H1 (cell line): ENCODE measurements at regions not wholly inside any gene's neighbourhood (a gene's known extent, or its start where the extent isn't known, plus 50 kb on each side); places are given as distances from the start of the nearest gene placed in this dataset.

Experiments used
- CTCF ChIA-PET: fragments of 300-600 bp; sonication (Branson Sonifier 250); formaldehyde crosslinking; loops from one replicate; lab custom pipeline; 2021; ENCODE audit not compliant: partially characterized antibody; lab: Charles Lee
- POLR2A ChIA-PET: fragments of 300-600 bp; sonication (Branson Sonifier 250); formaldehyde crosslinking; loops from one replicate; lab custom pipeline; 2021; ENCODE audit warnings: inconsistent platforms; ENCODE audit not compliant: partially characterized antibody; lab: Charles Lee
- DNase-seq, 2 experiments: peaks; one replicate each; pipeline versions ENCODE4 v3.0.0 to v3.0.0-alpha.2; 2010 to 2022; ENCODE audit warnings: low spot score in 2 of 2, low read depth in 1 of 2, mixed read lengths in 1 of 2
- FAIRE-seq: peaks from 2 replicates; lab custom pipeline; 2011; peaks lifted over from hg19 to GRCh38; lab: Jason Lieb, UNC
- H2AFZ ChIP-seq: 2 replicates; pipeline ENCODE4 v1.8.1; 2012; ENCODE audit warnings: low read length, inconsistent platforms
- H2AK5ac ChIP-seq: 2 replicates; pipeline ENCODE4 v1.6.1; 2013; ENCODE audit warnings: low read depth, low read length
- H2BK120ac ChIP-seq: replicated peaks from 2 replicates; pipeline ENCODE3; 2013; ENCODE audit warnings: low read depth, low read length, inconsistent platforms
- H2BK12ac ChIP-seq: 2 replicates; pipeline ENCODE4 v1.6.1; 2013; ENCODE audit warnings: low read depth, low read length
- H2BK15ac ChIP-seq: 2 replicates; pipeline ENCODE4 v1.6.1; 2013; ENCODE audit warnings: low read length
- H2BK20ac ChIP-seq: 2 replicates; pipeline ENCODE4 v1.6.1; 2013; ENCODE audit warnings: low read length
- H2BK5ac ChIP-seq: 2 replicates; pipeline ENCODE4 v1.6.1; 2013; ENCODE audit warnings: low read depth, low read length
- H3K14ac ChIP-seq: 2 replicates; pipeline ENCODE4 v1.6.1; 2013; ENCODE audit warnings: inconsistent platforms; ENCODE audit not compliant: insufficient read length
- H3K18ac ChIP-seq: 2 replicates; pipeline ENCODE4 v1.6.1; 2013; ENCODE audit warnings: low read length; ENCODE audit errors: extremely low read depth
- H3K23ac ChIP-seq: 2 replicates; pipeline ENCODE4 v1.6.1; 2013; ENCODE audit warnings: inconsistent platforms; ENCODE audit not compliant: insufficient read length
- H3K23me2 ChIP-seq: 2 replicates; pipeline ENCODE4 v1.6.1; 2013; ENCODE audit warnings: low read depth, low read length
- H3K27ac ChIP-seq: 2 replicates; pipeline ENCODE4 v1.6.1; 2011; ENCODE audit warnings: low read depth, low read length, inconsistent platforms
- H3K27me3 ChIP-seq, 4 experiments: replicated peaks in 1 of 4; 1 replicate in 1 of 4; 2 replicates in 3 of 4; pipeline versions ENCODE4 v1.6.1 to v1.8.1; 2011 to 2013; ENCODE audit warnings: low read length in 3 of 4, mild to moderate bottlenecking in 3 of 4, inconsistent platforms in 2 of 4, mixed read lengths in 2 of 4, moderate library complexity in 1 of 4; ENCODE audit not compliant: control insufficient read depth in 3 of 4, insufficient read depth in 3 of 4; ENCODE audit errors: extremely low read depth in 1 of 4
- H3K36me3 ChIP-seq, 4 experiments: 2 replicates each; pipeline versions ENCODE4 v1.6.1 to v1.8.1; 2011 to 2013; ENCODE audit warnings: mild to moderate bottlenecking in 4 of 4, low read length in 3 of 4, moderate library complexity in 2 of 4, control low read depth in 1 of 4, inconsistent platforms in 1 of 4; ENCODE audit not compliant: insufficient read depth in 4 of 4, control insufficient read depth in 2 of 4
- H3K4ac ChIP-seq: replicated peaks from 2 replicates; pipeline ENCODE3; 2013; ENCODE audit warnings: low read length, low read depth, mixed read lengths, inconsistent platforms; ENCODE audit not compliant: insufficient read length
- H3K4me1 ChIP-seq, 4 experiments: replicated peaks in 1 of 4; 1 replicate in 1 of 4; 2 replicates in 3 of 4; pipeline versions ENCODE4 v1.6.1 to v1.8.1; 2011 to 2013; ENCODE audit warnings: low read length in 3 of 4, inconsistent platforms in 2 of 4, mixed read lengths in 1 of 4; ENCODE audit not compliant: insufficient read depth in 4 of 4, control insufficient read depth in 3 of 4
- H3K4me2 ChIP-seq, 2 experiments: 2 replicates each; pipeline versions ENCODE4 v1.6.1 to v1.8.1; 2011 to 2013; ENCODE audit warnings: low read depth in 2 of 2, low read length in 2 of 2, control low read depth in 1 of 2, inconsistent platforms in 1 of 2, mild to moderate bottlenecking in 1 of 2; ENCODE audit not compliant: insufficient read depth in 1 of 2
- H3K4me3 ChIP-seq, 4 experiments: fragments of 200-600, 300-600 bp in 1 of 4; sonication (generic), shearing (Covaris generic), sonication (Bioruptor Twin) in 1 of 4; 2 replicates each; pipeline versions ENCODE4 v1.5.1 to v1.8.1; 2011 to 2016; ENCODE audit warnings: low read length in 4 of 4, low read depth in 3 of 4, control low read depth in 2 of 4, inconsistent platforms in 2 of 4, mild to moderate bottlenecking in 2 of 4, mixed read lengths in 1 of 4, moderate library complexity in 1 of 4; ENCODE audit not compliant: insufficient read depth in 2 of 4; ENCODE audit errors: extremely low read depth in 1 of 4
- H3K56ac ChIP-seq: replicated peaks from 2 replicates; pipeline ENCODE3; 2013; ENCODE audit warnings: low read depth, mild to moderate bottlenecking, mixed read lengths, low read length, inconsistent platforms; ENCODE audit not compliant: insufficient read length
- H3K79me1 ChIP-seq: 2 replicates; pipeline ENCODE4 v1.6.1; 2013; ENCODE audit warnings: low read depth, low read length, control low read depth
- H3K79me2 ChIP-seq, 2 experiments: 2 replicates each; pipeline versions ENCODE4 v1.6.1 to v1.8.1; 2012 to 2013; ENCODE audit warnings: low read length in 2 of 2, mild to moderate bottlenecking in 2 of 2, inconsistent platforms in 1 of 2; ENCODE audit not compliant: insufficient read depth in 2 of 2, control insufficient read depth in 1 of 2
- H3K9ac ChIP-seq, 4 experiments: replicated peaks in 1 of 4; 1 replicate in 1 of 4; 2 replicates in 3 of 4; pipeline versions ENCODE4 v1.6.1 to v1.8.1; 2011 to 2013; ENCODE audit warnings: low read depth in 3 of 4, low read length in 3 of 4, control low read depth in 2 of 4, mild to moderate bottlenecking in 2 of 4, moderate library complexity in 2 of 4, inconsistent platforms in 1 of 4; ENCODE audit errors: extremely low read depth in 1 of 4
- H3K9me3 ChIP-seq, 2 experiments: 2 replicates each; pipeline versions ENCODE4 v1.6.1 to v1.8.1; 2012 to 2013; ENCODE audit warnings: mild to moderate bottlenecking in 2 of 2, moderate library complexity in 2 of 2, control low read depth in 1 of 2, inconsistent platforms in 1 of 2, low read depth in 1 of 2, low read length in 1 of 2, mixed read lengths in 1 of 2; ENCODE audit not compliant: insufficient read depth in 2 of 2
- H4K20me1 ChIP-seq, 2 experiments: replicated peaks in 1 of 2; 2 replicates each; pipeline versions ENCODE3 to v1.8.1; 2011 to 2013; ENCODE audit warnings: inconsistent platforms in 2 of 2, low read length in 2 of 2, mild to moderate bottlenecking in 1 of 2; ENCODE audit not compliant: insufficient read depth in 2 of 2, control insufficient read depth in 1 of 2
- H4K5ac ChIP-seq: 2 replicates; pipeline ENCODE4 v1.6.1; 2013; ENCODE audit warnings: low read length, low read depth, mixed read lengths, inconsistent platforms; ENCODE audit not compliant: insufficient read length
- H4K8ac ChIP-seq: 2 replicates; pipeline ENCODE4 v1.8.0; 2013; ENCODE audit warnings: mild to moderate bottlenecking, moderate library complexity, low read length, inconsistent platforms; ENCODE audit not compliant: insufficient read depth; ENCODE audit errors: extremely low read depth
- H4K91ac ChIP-seq: replicated peaks from 2 replicates; pipeline ENCODE3; 2013; ENCODE audit warnings: low read length, mixed read lengths, inconsistent platforms; ENCODE audit not compliant: insufficient read length
- EGR1 ChIP-seq: IDR thresholded peaks from 2 replicates; pipeline ENCODE4 v1.6.1; 2011; ENCODE audit warnings: low read depth, low read length, borderline replicate concordance
- EP300 ChIP-seq, 2 experiments: IDR thresholded peaks; 1 replicate in 1 of 2; 2 replicates in 1 of 2; pipeline ENCODE4 v1.6.1; 2011 to 2012; ENCODE audit warnings: low read depth in 2 of 2, low read length in 2 of 2, mild to moderate bottlenecking in 2 of 2, borderline replicate concordance in 1 of 2, inconsistent platforms in 1 of 2, moderate library complexity in 1 of 2
- EZH2 ChIP-seq: fragments of 200-600 bp; sonication (generic); IDR thresholded peaks from 2 replicates; pipeline ENCODE4 v1.7.1; 2012; ENCODE audit warnings: low read depth, mild to moderate bottlenecking, moderate library complexity, low read length, inconsistent platforms; ENCODE audit not compliant: severe bottlenecking
- HDAC2 ChIP-seq, 2 experiments: fragments of 300-600 bp in 1 of 2; sonication (generic) in 1 of 2; IDR thresholded peaks; 2 replicates each; pipeline ENCODE4 v1.6.1; 2011 to 2012; ENCODE audit warnings: low read depth in 2 of 2, low read length in 2 of 2, mild to moderate bottlenecking in 2 of 2, moderate library complexity in 2 of 2, borderline replicate concordance in 1 of 2, inconsistent platforms in 1 of 2
- KDM4A ChIP-seq: IDR thresholded peaks from one replicate; pipeline ENCODE4 v1.7.1; 2012; ENCODE audit warnings: low read depth, mild to moderate bottlenecking, moderate library complexity, low read length, inconsistent platforms; ENCODE audit not compliant: severe bottlenecking
- NANOG ChIP-seq: IDR thresholded peaks from 2 replicates; pipeline ENCODE4 v1.6.1; 2011; ENCODE audit warnings: low read length, low read depth, mild to moderate bottlenecking, inconsistent platforms; ENCODE audit not compliant: insufficient read depth, poor library complexity, severe bottlenecking
- SP4 ChIP-seq: IDR thresholded peaks from 2 replicates; pipeline ENCODE4 v1.6.1; 2012; ENCODE audit warnings: low read length, inconsistent platforms
- WGBS, 2 experiments: shearing (Covaris generic) in 1 of 2; methylation state at CpG; one replicate each; pipeline versions ENCODE4 v1.1.6 to v1.1.7; 2013 to 2015; ENCODE audit warnings: low lambda C conversion rate in 2 of 2, mixed read lengths in 2 of 2, inconsistent platforms in 1 of 2, low coverage in 1 of 2, missing lambda C conversion rate in 1 of 2; ENCODE audit not compliant: insufficient replicate concordance in 2 of 2, insufficient coverage in 1 of 2, insufficient read length in 1 of 2; ENCODE audit errors: extremely low coverage in 1 of 2, missing lambda C conversion rate in 1 of 2; 5-methylcytosine and 5-hydroxymethylcytosine counted together

- H3K56ac ChIP-seq = no peak overlapping the region
- H3K18ac ChIP-seq = no peak overlapping the region
- H3K4me3 ChIP-seq = no peak overlapping the region
- H3K9me3 ChIP-seq = no peaks in the 10 kb centered on the region
- H4K20me1 ChIP-seq = no peaks in the 10 kb centered on the region
- peak overlapping the region; percentile 25; the same call in 1 of the 2 replicates for H2BK15ac ChIP-seq
- POLR2A ChIA-PET = no interaction called here
- no peak overlapping the region for H3K27ac ChIP-seq
- H2AFZ ChIP-seq = no peak overlapping the region
- 88% methylated on average over 9 of the region's 9 CpGs; no CpG with 5 or more reads in 1 of the 2 experiments for WGBS, 2 experiments
- TF ChIP-seq NANOG (no peak), EZH2 (no peak), EP300 (IDR thresholded peaks at IDR 0.05; ENCODE audit: borderline replicate concordance in 1 of 2, low read depth in 2 of 2, low read length in 2 of 2) (no peak), KDM4A (no peak), HDAC2 (IDR thresholded peaks at IDR 0.05; ENCODE audit: borderline replicate concordance in 1 of 2, low read depth in 2 of 2, low read length in 2 of 2) (no peak), EGR1 (no peak), SP4 (no peak)
- no peak overlapping the region for H4K5ac ChIP-seq
- H3K79me2 ChIP-seq = no peaks in the 10 kb centered on the region
- DNase-seq (no peak), FAIRE-seq (no peak)
- peaks cover 0 to 15% (median 4%) of the 10 kb centered on the region in 4 experiments; a peak in 5 of 7 replicates for H3K4me1 ChIP-seq
- H2BK12ac ChIP-seq = peak overlapping the region; percentile 30; the same call in 1 of the 2 replicates
- no peak overlapping the region for H4K8ac ChIP-seq
- H3K23ac ChIP-seq = no peak overlapping the region
- no peak overlapping the region for H2BK120ac ChIP-seq
- H3K27me3 ChIP-seq = no peaks in the 10 kb centered on the region
- no peak overlapping the region for H3K4ac ChIP-seq
- no peaks in the 10 kb centered on the region for H3K79me1 ChIP-seq
- H4K91ac ChIP-seq = no peak overlapping the region
- no peak overlapping the region; the same call in 1 of the 2 replicates for H2BK5ac ChIP-seq
- H3K23me2 ChIP-seq = no peaks in the 10 kb centered on the region
- H3K9ac ChIP-seq = no peak overlapping the region; a peak in 1 of 7 replicates
- H3K14ac ChIP-seq = no peak overlapping the region
- no peaks in the 10 kb centered on the region for H3K36me3 ChIP-seq
- no peak overlapping the region for H2AK5ac ChIP-seq
- CTCF ChIA-PET = interaction anchor here (0.6 to 1.6 kb wide), 4 partner anchors 11 to 401 kb away, joined by 3 to 4 read pairs (median 3); no protein-coding TSS in a partner anchor
- no peak overlapping the region; the same call in 1 of the 2 replicates for H2BK20ac ChIP-seq
- no peak overlapping the region for H3K4me2 ChIP-seq
These were observed 120.9 kb upstream of the TMEM106B start for GRCh38 chr7:12089951-12090756.
